Mesenteric fat pad (tissue), 1 donor: ENCODE measurements at regions not wholly inside any gene's neighbourhood (a gene's known extent, or its start where the extent isn't known, plus 50 kb on each side); places are given as distances from the start of the nearest gene placed in this dataset.

ENCODE experiments used
- DNase-seq: peaks from one replicate; pipeline ENCODE4 v3.0.0-alpha.2; 2020; ENCODE audit warnings: low spot score
- donor health status: DM: yes; HTN: yes; CAD: no.

DNA sequence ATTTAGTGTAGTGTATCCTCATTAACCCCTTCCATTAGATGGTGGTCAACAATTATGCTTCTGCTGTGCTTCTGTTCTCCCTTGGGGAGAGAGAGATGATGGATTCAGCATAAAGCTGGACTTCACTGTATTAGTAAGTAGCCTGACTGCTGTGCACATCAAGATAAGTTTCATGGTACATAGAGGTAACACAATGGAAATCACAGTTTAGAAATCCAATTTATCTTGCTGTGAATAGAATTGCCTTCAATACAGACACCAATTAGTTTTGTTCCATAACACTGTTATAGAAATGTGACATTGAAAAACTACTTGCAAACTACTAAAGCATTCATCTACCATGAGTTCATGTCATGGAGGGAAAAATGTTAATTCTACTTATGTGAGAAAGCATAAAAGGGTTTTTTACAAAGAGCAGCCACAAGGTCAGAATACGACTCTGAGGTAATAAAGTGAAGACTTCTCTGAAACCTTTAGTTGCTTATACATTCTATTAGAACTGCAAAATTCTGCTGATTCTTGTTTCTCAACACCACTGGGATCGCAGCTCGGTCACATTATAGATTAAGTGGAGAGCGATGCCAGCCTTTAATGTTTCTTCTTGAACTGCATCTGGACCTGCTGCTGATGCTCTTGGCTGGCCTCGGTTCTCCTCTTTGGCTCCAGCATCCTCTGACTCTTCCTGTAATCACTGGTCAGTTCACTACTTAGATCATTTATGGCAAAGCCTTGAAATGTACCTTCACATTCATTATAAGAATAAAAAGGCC is 190.8 kb downstream of the ATP23 start:
- no peak for DNase-seq

DNA sequence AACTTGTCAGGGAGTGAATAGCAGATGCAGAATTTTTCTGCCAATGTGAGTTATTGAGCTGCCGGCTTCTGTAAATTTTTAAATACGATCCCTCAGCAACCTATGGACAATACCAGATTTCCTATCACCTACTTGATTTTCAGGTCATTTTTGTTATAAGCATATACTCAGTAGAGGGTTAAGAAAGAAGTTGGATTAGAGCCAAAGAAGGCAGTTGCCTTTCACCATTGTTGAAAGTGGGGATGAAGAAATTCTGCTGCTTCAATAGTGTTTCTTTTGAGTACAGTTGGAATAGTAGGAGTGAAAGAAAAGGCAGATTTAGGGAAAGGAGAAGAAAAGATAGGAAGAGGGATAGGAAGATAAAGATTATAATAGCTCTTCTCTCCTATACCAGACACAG is 197.1 kb downstream of the ATP23 start:
- DNase-seq = no peak

DNA sequence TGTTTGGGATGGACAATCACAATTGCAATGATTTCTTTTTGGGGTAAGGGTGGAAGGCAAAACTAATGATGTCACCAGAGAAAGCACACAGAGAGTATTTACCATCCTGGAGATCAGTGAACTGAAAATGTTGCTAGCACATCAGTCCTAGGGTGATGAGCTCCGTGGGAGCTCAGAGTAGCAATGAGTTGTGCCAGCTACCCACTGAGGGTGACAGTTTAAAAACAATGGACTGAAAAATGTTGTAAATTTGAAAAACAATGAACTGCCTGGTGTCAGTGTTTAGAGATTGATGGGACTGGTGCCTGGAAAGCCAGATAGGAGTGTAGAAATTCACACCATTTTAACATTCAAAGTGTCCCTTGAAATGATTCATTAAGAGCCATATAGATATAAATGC is 198.5 kb downstream of the ATP23 start:
- no peak for DNase-seq

DNA sequence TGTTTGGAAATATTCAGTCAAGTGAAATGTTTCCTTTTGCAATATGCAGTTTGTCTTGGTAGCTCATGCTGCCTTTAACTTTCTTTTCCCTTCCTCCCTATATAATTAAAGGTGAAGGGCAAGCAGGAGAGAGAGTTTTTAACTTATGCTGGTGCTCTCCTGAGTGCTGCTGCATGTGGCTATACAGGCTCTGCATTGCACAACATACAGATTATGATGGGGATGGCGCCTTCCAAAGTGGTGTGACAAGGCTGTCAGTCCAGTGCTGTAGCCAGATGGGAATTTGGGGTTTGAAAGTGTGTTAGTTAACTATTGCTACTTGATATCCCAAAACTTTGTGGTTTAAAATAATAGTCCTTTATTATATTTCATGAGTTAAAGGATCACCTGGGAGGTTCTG is 199.0 kb downstream of the ATP23 start:
- DNase-seq = no peak

DNA sequence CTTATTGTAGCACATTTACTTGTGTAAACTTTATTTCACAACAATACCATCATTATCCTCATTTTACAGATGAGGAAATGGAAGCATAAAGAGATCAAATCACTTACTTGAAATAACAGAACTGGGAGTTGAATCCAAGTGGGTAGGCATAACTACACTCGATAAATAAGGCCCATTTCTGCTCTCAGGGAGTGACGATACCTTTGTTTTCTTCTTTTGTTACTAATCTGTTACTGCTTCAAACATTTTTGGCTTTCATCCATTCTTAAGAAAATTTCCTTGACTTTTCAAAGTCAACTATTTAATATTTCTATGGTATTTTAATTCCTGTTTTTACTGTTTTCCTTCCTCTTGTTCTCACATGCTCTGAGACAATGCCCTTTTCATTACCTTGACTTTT is 201.6 kb downstream of the ATP23 start:
- DNase-seq = no peak

DNA sequence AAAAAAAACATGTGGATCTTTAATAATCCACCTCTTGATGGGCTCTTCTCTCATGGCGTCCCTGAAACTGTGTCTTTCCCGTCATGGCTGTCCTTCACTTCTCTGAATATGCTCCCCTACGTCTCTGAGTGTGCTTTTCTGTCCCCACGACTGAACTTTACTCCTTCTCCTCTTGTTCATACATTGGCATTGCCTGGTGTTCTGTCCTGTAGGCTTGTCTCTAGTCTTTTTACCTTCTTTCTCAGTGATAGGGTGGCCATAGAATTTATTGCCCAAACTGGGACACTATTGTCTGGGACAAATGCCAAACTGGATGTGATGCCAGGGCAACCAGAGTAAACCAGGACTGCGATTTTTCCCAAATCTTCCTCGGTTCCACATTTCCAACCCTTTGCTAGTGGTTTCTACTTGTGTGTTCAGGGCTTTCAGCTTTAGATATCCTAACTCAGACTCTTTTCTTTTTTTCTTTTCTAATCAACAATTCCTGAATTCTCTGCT is 202.2 kb downstream of the ATP23 start:
- DNase-seq = no peak

DNA sequence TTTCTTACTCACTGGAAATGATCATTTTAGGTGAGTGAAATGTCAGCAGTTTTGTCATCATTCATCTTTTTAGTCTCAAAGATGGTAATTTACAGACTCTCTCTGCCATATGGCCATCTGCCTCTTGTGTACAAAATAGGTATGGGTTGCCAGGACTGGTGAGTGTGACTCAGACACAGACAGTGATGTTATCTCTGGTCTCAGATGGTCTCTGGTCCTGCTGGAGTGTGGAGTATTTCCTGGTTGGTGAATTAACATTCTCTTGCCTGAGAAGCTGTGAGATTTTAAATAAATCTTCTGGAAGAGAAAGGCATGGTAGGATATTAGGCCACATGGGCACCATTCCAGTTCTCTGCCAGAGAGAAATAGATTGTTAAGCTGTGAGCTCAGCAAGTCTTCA is 207.0 kb downstream of the ATP23 start:
- no peak for DNase-seq

DNA sequence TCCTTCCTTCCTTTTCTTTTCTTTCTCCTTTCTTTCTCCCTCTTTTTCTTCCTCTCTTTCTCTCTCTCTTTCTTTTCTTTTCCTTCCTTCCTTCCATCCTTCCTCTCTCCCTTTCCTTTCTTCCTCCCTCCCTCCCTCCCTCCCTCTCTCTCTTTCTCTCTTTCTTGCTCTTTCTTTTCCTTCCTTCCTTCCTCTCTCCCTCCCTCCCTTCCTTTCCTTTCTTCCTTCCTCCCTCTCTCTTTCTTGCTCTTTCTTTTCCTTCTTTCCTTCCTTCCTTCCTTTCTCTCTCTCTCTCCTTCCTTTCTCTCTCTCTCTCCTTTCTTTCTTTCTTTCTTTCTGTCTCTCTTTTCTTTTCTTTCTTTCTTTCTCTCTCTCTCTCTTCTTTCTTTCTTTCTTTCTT is 207.6 kb downstream of the ATP23 start:
- no peak for DNase-seq

DNA sequence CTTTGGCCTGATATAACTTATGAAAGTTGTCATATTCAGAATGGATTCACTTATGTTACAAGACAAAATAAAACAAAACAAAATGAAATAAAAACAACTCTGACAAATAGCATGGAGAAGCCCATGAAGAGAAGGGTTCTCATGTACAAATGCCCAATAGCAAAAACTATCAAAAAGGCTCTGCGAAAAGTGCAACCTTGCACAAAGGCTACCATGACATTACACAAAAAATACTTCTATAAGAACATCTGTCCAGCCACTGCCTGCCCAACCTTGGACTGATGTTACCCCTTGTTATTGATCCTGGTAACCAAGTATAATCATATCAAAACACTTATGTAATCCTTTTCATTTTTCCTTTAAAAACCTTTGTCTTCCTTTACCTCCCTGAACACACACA is 213.0 kb downstream of the ATP23 start:
- no peak for DNase-seq

DNA sequence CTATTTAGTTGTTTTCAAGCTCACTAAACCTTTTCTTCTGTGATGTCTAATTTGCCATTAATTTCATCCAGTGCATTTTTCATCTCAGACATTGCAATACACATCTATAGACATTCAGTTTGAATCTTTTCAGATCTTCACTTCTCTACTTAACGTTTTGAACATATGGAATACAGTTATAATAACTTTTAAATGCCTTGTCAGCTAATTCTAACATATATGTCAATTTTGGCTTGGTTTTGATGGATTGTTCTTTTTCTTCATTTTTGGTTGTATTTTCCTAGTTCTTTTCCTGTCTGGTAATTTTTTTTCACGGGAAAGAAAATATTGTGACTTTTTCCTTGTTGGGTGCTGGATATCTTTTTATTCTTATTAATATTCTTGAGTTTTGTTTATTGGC is 215.3 kb downstream of the ATP23 start:
- no peak for DNase-seq

DNA sequence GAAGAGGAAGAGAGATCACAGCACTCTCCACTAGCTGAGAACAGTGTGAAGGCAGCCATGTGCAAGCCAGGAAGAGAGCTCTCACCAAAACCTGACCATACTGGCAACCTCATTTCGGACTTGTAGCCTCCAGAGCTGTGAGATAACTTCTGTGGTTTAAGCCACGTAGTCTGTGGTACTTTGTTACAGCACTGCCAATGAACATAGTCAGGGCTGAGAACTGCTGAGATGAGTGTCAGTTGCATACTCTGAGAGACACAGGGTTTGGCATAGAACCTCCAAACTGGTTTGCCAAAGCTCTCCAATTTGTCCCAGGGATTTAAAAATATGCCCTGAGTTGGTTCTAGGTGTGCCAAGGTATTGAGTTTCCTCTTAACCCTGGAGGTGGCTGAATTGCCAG is 218.6 kb downstream of the ATP23 start:
- no peak for DNase-seq

DNA sequence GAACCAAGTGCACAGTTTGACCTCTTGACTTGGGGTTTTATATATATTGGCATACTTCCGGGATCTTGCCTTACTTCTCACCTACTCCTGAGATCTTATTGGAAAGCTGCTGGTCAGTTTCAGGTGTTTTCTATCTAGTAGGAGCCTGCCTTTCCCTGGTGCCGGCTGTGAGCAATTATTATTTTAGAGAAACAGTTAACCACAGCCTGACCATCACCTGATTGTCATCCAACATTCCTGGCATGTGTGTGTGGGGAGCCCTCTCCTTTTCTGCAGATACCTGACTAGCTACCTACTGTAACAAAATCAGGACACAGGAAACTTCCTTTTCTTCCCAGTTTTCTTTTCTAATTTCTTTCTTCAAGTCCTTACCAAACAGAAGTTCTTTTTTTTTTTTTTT is 220.4 kb downstream of the ATP23 start:
- DNase-seq = no peak

DNA sequence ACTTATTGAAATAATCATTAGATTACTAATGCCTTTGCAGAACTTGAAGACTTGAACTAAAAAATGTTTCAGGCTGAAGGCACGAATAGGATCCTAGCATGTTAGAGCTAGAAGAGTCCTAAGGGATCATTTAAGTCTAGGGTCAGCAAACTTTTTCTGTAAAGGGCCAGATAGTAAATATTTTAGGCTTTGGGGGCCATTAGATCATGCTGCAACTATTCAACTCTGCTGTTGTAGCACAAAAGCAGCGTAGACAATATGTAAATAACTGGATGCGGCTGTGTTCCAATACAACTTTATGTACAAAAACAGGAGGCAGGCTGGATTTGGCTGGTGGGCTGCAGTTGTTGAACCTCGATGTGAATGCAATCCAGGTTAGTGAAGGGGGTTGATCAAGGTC is 221.7 kb downstream of the ATP23 start:
- no peak for DNase-seq

DNA sequence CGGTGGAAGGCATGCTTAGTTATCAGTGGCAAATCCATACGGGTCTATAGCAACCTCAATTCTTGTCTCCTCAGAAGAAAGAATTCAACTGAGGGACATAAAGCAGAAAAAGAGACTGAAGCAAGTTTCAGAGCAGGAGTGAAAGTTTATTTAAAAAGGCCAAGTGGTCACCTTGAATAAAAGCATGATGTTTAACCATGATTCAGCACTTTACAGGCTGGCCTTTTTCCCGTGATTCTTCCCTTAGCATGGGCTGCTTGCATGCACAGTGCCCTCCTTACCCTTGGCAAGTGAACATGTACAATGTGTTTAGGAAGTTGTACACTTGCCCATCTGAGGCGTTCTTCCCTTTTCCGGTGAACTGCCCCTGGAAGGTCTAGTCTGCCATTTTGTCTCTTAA is 225.3 kb downstream of the ATP23 start:
- no peak for DNase-seq

DNA sequence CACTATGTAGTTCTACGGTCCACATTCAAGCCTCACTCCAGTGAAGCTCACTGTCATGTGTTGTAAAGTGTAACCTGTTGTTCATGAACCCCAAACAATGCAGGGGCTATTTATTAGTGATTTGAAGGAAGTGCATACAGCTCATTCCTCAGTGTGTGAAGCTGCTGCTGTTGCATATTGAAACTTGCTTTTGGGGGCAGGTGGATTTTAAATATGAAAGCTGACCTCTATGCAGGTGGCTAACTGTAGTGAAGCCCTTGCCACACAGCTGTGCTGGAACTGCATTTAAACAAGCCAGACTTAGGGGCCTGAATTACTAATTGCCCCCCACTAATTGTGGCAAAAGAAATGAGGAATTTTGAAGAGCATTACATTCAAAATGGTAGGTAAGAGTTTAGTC is 226.3 kb downstream of the ATP23 start:
- no peak for DNase-seq

DNA sequence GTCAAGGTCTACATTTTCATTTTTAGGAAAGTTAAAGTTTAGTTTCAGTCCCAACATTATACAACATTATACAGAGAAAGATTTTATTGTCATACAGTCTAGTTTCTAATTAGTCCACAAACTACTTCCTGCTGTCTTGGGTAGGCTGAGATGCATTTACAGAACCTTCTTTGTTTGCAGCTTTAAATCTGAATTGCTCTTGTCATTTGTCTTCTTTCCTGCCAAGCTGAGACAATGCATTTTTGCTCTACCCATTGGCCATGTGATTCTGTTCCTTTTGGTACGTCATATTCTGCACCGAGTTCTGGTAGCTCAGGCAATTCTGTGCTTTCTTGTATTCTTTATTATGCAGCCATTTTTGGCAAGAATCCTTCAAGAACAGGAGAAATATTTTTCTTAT is 228.5 kb downstream of the ATP23 start:
- DNase-seq = no peak

DNA sequence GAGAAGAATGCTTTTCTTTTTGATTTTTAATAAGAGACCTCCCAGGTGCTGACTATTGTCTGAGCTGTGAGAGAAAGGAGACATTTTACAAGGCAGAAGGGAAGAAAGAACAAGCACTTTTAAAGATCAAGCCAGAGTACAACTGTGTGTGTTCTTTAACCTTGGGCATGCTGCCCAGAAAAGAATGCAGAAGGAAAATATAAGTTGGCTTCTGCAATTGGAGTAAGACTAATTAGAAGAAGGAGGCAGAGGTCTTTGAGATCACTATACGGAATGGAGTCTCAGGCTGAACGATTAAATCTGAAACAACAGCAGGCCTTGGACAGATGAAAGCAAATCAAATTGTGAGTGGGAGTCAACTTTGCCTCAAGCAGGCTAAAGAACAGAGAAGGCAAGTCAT is 230.5 kb downstream of the ATP23 start:
- no peak for DNase-seq

DNA sequence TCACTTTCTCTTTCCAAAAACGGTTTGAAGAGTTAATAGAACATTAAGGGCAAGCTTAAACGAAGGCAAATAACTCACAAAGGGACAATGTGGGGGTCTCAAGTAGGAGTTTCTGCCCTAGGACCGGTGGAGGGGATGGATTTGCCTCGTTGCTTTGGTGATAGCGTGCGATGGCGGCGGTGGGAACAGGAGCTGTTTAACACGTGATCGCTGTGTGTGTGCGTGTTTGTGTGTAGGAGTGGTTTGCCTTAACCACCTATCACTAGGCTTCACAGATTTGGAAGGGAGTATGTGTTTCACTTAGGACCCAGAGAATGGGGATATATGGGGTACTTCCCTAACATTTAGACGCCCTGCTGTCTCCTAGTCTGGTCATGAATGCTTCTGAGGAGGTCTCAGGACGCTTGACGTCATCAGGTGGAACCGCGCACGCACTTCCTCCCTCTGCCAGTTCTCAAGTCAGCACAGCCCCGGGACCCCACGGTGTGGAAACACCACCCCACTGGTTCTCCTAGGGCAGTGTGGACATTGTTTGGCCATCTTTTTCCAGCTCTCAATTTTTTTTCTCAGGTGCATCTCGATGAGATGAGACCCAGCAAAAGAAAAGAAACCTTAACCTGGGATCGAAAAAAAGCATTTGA is 231.2 kb downstream of the ATP23 start:
- DNase-seq = no peak

DNA sequence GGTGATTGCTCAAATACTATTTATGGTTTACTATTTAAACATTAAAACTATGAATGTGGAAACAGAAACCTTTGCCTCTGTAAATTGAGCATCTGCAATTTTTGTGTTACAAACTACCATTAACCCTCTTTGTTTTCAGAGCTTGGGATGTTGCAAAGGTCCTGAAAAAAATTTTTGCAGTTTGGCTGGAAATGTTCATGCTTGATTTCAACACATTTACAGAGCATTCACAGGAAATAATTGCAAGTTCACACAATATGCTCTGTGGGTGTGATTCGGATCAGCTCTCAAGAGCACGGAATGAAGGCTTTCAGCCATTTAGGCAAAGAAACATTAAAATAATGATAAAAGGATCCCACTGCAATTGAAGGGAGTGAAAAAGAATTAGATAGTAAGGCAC is 232.9 kb downstream of the ATP23 start:
- no peak for DNase-seq

DNA sequence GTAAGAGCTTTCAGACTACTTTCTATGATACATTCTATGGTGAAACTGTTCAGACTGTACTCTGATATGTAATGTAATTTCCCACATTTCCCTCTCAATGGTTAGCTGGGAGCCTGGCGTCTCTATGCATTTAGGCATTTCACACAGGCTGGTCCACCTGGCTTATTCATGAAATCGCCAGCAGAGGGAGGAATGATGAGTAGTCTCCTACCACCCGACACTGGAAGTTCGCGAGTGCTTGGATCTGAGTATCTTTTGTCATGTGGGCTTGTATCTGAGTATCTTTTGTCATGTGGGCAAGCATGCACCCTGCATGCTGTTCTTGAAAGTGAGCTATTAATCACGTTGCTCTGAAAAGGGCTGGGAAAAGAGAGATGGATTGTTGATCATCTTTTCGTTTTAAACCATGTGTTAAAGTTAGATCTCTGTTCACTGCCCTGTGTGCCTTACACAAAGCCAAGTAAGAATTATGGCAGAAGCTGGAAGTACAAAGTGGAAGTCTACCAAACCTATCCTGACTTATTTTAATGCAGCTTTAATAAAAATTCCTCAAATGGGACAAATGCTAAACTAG is 235.0 kb downstream of the ATP23 start:
- DNase-seq = no peak

DNA sequence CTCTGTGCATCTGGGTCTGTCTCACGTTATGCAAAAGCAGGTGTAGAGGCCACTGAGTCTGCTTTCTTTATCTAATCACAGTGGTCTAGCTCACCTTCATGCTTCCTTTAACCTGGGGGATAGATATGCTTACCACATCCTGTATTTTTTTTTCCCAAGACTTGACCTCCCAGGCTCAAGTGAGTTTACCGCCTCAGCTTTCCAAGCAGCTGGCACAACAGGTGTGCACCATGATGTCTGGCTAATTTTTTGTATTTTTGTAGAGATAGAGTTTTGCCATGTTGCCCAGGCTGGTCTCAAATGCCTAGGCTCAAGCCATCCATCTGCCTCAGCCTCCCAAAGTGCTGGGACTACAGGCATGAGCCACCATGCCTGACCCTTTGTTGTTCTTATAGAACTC is 236.0 kb downstream of the ATP23 start:
- DNase-seq = no peak

DNA sequence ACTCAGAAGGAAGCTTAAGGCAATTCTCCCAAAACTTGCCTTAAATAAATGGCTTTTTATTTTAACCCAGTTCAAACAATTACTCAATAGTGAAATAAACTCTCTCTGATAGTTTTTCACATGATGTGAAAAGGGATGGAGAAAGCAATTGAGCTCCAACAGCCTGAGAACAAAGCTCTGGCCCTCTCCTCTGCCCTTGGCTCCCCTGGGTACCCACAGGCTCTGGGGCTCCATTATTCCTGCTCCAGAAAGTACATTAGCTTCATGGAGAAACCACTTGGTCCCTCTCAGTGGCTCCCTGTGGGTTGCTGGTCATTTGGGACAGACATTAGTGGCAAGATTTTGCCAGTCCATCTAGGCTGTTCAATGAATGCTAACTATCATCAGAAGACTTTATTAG is 242.8 kb downstream of the ATP23 start:
- no peak for DNase-seq

DNA sequence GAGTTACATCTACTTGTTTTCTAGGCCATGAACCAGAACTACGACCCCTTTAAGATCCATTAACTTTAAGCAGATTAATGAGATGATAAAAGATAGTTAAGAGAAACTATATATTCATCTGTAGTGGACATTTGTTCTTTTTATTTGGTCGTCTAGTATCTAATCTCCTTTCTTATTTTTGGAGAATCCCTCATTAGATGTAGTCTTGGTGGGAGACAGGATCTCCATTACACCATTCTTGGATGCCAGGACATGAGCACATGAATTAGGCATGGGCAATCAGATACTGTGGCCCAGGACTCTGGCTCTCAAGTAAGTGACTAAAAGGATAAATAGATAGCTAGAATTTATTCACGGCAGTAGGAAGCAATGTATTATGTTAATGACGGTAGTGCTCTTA is 245.0 kb downstream of the ATP23 start:
- no peak for DNase-seq
